ENCODE measurements at regions not wholly inside any gene's neighbourhood (a gene's known extent, or its start where the extent isn't known, plus 50 kb on each side); places are given as distances from the start of the nearest gene placed in this dataset.
"Not testable (repeated sequence)": the region's sequence is repeated elsewhere in the genome, so short reads cannot be mapped to it uniquely, and the experiment has no call there.

GRCh38 chr10:64360240-64360639 lies 839.0 kb downstream of the REEP3 start:
- DNase-seq (ENCODE audit: low read depth in 4 of 4, low spot score in 3 of 4) = not testable (repeated sequence)

GRCh38 chr10:64363687-64364086 lies 842.5 kb downstream of the REEP3 start:
- no peak for DNase-seq (ENCODE audit: low read depth in 4 of 4, low spot score in 3 of 4)

- DNase-seq (ENCODE audit: low read depth in 4 of 4, low spot score in 3 of 4) = no peak
Observed at GRCh38 chr10:64365663-64366062, 844.5 kb downstream of the REEP3 start.

GRCh38 chr10:64368298-64368697 lies 847.1 kb downstream of the REEP3 start:
- no peak for DNase-seq (ENCODE audit: low read depth in 4 of 4, low spot score in 3 of 4)

- DNase-seq (ENCODE audit: low read depth in 4 of 4, low spot score in 3 of 4) = peak in 2 of 4 donors; percentile 11 to 12
Observed at GRCh38 chr10:64369885-64370773, 848.9 kb downstream of the REEP3 start.

GRCh38 chr10:64374346-64374745 lies 853.1 kb downstream of the REEP3 start:
- no peak for DNase-seq (ENCODE audit: low read depth in 4 of 4, low spot score in 3 of 4)

- no peak for DNase-seq (ENCODE audit: low read depth in 4 of 4, low spot score in 3 of 4)
Observed at GRCh38 chr10:64376167-64376566, 855.0 kb downstream of the REEP3 start.

- no peak for DNase-seq (ENCODE audit: low read depth in 4 of 4, low spot score in 3 of 4)
Observed at GRCh38 chr10:64379898-64380297, 858.7 kb downstream of the REEP3 start.

GRCh38 chr10:64385355-64385754 lies 864.2 kb downstream of the REEP3 start:
- DNase-seq (ENCODE audit: low read depth in 4 of 4, low spot score in 3 of 4) = no peak

- no peak for DNase-seq (ENCODE audit: low read depth in 4 of 4, low spot score in 3 of 4)
Observed at GRCh38 chr10:64394744-64395143, 873.5 kb downstream of the REEP3 start.

- DNase-seq (ENCODE audit: low read depth in 4 of 4, low spot score in 3 of 4) = peak in 1 of 4 donors; percentile 6
Observed at GRCh38 chr10:64396105-64396708, 875.0 kb downstream of the REEP3 start.

GRCh38 chr10:64397125-64397524 lies 875.9 kb downstream of the REEP3 start:
- no peak for DNase-seq (ENCODE audit: low read depth in 4 of 4, low spot score in 3 of 4)

- DNase-seq (ENCODE audit: low read depth in 4 of 4, low spot score in 3 of 4) = no peak
Observed at GRCh38 chr10:64408391-64409183, 887.4 kb downstream of the REEP3 start.

GRCh38 chr10:64409349-64409748 lies 888.1 kb downstream of the REEP3 start:
- no peak for DNase-seq (ENCODE audit: low read depth in 4 of 4, low spot score in 3 of 4)

GRCh38 chr10:64416011-64416410 lies 894.8 kb downstream of the REEP3 start:
- no peak for DNase-seq (ENCODE audit: low read depth in 4 of 4, low spot score in 3 of 4)

GRCh38 chr10:64419461-64419860 lies 898.3 kb downstream of the REEP3 start:
- DNase-seq (ENCODE audit: low read depth in 4 of 4, low spot score in 3 of 4) = no peak

GRCh38 chr10:64426745-64427144 lies 905.5 kb downstream of the REEP3 start:
- DNase-seq (ENCODE audit: low read depth in 4 of 4, low spot score in 3 of 4) = no peak

- DNase-seq (ENCODE audit: low read depth in 4 of 4, low spot score in 3 of 4) = peak in 1 of 4 donors; percentile 6
Observed at GRCh38 chr10:64430690-64431323, 909.6 kb downstream of the REEP3 start.

- DNase-seq (ENCODE audit: low read depth in 4 of 4, low spot score in 3 of 4) = not testable (repeated sequence)
Observed at GRCh38 chr10:64441872-64442271, 920.7 kb downstream of the REEP3 start.

- DNase-seq (ENCODE audit: low read depth in 4 of 4, low spot score in 3 of 4) = no peak
Observed at GRCh38 chr10:64444163-64444562, 923.0 kb downstream of the REEP3 start.

GRCh38 chr10:64444564-64444963 lies 923.4 kb downstream of the REEP3 start:
- no peak for DNase-seq (ENCODE audit: low read depth in 4 of 4, low spot score in 3 of 4)
